HG03439 (cell line): ENCODE measurements at regions not wholly inside any gene's neighbourhood (a gene's known extent, or its start where the extent isn't known, plus 50 kb on each side); places are given as distances from the start of the nearest gene placed in this dataset.
"Not testable (repeated sequence)": the region's sequence is repeated elsewhere in the genome, so short reads cannot be mapped to it uniquely, and the experiment has no call there.

Source experiments
- ATAC-seq: cut with Tn5 transposase; IDR thresholded peaks from one replicate; pipeline ENCODE4 v1.9.1; 2021; ENCODE audit warnings: mild to moderate bottlenecking, moderate library complexity; ENCODE audit not compliant: unreplicated experiment

DNA sequence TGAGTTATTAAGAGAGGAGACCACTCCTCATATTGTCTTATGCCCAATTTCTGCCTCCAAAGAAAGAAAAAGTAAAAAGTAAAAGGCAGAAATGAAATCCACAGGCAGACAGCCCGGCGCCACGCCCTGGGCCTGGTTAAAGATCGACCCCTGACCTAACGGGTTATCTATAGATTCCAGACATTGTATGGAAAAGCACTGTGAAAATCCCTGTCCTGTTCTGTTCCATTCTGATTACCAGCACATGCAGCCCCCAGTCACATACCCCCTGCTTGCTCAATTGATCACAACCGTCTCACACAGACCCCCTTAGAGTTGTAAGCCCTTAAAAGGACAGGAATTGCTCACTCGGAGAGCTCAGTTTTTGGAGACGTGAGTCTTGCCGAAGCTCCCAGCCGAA is 1086.6 kb upstream of the INTU start:
- ATAC-seq = not testable (repeated sequence)

DNA sequence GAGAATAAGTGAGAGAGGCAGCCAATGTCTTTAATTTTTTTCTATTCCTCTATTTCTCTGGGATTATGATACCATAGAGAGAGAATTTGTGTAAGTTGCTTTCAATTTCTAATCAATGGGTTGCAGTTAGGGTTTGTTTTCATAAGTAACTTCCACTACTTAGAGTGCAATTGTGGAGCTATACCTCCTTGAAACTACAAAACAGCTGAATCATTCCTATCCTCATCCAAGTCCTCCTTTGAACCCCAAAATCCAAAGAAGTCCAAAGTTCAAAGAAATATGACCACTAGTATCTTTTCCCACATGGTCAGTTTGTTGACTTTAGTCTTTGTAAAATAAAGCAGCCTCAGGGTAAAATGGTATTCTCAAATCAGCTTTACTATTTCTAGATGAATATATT is 1085.4 kb upstream of the INTU start:
- ATAC-seq = no peak

DNA sequence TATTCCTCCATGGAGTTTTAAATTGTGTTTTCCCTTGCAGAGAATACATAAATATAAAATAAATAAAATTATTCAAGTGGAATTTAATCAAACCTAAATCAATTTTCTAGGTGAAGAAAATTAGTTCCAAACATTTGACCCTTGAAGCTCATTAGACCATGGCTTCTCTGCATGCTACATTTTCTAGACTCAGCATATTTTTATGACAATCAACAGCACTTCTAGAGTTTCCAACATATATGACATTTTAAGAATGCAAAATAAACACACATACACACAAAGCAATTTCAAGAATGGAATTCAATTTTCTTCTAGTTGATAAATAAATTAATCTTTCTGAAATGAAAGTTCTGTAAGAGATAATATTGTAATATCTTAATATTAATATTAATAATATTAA is 1083.9 kb upstream of the INTU start:
- ATAC-seq = no peak

DNA sequence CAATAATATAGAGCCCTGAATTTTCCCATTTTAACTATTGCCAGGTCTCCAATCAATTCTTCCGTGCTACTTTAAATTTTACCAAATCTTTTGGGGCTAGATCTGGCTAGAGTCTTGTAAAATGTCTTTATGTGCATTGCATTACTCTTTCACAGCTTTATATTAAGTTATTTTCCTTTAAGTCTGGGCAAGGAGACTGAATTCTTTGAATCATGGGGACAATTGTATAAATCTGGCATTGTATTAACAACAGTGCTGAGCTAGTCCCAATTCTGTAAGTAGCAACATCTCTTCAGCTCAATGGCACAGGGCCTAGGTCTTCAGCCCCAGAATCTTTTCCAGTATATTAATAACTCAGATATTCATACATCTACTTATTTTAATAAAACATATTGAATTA is 1080.4 kb upstream of the INTU start:
- no peak for ATAC-seq

DNA sequence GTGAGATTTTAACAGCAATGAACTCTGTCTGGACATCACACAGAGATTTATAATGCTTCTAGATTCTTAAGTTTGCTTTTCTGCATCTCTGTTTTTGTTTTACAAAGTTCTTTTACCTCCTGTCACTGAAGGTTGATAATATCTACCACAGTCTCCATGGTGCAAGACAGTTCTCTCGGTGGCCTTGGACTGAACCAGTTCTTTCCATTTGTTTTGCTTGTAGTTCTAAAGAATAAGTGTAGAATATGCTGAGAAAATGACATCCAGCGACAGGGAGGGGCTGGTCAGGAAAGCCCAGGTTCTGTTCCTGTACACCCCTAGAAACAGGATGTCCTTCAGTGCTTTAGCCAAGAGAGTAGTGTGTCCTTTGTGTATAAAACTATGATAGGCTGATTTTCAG is 1079.5 kb upstream of the INTU start:
- no peak for ATAC-seq

DNA sequence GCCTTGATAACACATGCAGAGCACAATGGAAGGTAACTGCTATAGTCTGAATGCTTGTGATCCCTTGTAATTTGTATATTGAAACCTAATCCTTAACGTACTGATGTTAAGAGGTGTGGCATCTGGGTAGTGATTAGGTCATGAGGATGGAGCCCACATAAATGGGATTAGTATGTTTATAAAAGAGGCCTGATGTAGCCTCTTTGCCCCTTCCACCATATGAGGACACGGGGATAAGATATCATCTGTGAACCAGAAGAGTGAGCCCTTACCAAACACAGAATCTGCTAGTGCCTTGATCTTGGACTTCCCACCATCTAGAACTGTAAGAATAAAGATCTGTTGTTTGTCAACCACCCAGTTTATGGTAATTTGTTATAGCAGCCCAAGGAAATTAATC is 1074.2 kb upstream of the INTU start:
- no peak for ATAC-seq

DNA sequence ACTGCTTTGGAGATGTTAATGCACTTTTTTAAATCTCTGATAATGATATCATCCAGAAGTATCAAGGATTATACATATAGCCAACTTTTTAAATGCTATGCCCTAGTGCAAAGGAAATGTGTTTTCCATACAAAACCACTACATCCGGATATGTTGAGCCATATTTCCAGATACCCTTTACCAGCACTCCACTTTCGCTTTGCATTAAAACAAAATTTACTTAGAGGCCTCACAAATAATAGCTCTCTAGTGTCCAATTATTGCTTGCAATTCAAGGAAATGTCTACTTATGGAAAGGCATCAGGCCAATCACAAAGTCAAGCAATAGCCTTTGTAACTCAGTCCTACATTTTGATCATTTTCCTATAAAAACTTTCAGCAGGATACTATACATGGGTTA is 1072.8 kb upstream of the INTU start:
- ATAC-seq = no peak

DNA sequence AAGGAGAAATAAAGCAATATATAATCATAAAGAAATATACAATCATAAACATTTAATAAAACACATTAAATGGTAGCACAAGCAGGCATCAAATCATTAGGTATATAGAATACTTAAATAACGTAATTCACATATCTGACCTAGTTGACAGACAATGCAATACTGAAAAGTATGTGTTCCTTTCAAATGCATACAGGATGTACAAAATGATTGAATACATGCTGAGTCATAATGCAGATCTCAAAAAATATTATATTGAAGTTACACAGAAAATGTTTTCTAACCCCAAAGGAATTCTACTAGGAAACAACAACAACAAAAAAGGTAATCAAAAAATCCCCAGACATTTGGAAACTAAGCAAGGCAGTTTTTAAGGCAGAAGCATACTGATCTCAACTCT is 1072.0 kb upstream of the INTU start:
- no peak for ATAC-seq

DNA sequence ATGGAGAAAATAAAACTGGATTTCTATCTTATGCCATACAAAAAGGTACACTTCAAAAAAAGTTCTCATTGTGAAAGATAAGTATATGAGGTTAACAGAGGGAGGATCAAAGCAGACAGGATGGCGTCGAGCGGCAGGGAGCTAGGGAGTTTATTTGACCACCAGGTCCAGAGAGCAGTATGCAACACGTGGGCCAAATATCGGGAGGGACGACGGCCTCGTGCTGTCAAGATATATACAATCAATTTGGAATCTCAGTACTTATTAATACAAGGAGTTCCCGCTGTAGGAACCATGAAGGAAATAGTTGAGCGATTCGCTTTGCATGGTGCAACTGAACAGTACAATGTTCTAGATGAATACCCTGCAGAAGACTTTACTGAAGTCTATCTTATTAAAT is 1069.4 kb upstream of the INTU start:
- no peak for ATAC-seq

DNA sequence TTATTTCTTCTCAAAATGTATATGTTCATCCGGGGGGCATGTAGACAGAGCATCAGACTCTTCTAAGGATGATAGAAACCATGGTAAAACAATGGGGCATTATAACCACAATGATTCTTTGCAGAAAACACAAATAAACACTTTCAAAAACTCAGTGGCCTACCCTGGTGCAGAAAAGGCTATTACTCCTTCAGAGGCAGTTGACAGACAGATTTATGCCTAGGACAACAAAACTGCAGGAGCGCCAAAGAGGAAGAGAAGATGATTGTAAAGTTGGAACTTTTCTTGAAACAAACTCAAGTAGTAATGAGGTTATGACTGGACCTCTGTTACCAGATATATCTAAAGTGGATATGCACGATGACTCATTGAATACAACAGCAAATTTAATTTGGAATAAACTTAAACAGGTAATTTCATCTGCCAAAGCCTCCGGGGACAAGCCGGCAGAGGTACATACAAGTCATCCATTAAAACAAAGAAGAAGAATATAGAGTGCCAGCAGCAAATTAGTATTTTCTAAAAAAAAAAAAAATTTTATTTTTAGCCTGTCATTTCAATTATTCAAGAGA is 1068.4 kb upstream of the INTU start:
- no peak for ATAC-seq

DNA sequence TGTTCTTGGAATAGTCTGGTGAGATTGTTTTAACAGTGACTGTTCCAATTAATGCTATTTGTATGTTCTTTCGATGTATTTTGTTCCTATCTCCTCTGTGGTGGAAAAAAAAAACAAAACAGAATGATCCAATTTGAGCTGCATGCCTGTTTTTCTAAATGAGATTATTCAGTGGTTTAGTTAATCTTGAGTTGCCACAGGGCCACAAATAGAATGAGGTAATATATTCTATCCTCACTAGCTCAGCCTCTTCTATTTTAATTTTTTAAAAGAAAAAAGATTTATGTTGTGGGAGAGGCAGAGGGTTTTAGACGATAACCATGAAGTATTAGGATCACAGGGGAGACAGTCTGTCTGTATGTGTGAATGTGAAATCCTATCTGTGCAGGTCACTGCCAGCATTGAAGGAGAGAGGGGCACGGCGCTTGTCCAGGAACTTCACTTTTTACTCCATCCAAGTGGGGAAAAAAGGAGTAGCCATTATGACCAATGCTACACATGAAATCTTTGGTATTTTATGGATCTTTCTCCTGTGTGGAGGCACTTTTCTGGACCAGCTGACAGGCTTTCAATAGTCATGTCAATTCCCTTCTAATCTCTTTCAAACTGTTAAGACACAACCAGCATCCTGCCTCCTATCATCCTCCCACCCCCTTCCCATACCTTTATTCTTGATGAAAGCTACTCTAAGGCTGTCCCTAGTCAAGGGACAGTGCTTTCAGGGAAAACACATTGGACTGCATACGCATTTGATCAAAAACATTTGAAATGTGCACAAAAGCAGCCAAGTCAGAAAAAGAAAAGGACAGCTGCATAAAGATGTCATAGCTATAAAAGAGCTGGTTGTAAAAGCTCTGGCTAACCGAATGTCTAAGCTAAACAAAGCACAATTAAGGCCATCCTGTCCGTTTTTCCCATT is 1063.8 kb upstream of the INTU start:
- ATAC-seq = no peak

DNA sequence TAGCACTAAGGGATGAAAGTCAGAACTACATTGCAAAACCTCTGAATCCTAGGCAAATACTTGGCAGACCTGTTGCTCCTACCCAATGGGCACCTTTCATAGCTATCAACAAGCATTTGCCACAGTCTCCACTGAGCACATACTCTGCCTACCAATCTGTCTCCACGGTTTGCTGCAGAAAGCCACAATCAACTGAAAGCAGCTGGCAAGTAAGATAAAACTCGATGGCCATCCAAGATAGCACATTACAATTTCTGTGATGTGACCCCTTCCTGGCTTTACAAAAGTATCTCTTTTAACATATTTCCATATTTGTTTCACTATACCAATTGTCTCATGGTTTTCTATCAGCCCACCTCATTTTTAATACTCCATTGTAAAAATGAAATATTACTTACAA is 1060.5 kb upstream of the INTU start:
- ATAC-seq = no peak

DNA sequence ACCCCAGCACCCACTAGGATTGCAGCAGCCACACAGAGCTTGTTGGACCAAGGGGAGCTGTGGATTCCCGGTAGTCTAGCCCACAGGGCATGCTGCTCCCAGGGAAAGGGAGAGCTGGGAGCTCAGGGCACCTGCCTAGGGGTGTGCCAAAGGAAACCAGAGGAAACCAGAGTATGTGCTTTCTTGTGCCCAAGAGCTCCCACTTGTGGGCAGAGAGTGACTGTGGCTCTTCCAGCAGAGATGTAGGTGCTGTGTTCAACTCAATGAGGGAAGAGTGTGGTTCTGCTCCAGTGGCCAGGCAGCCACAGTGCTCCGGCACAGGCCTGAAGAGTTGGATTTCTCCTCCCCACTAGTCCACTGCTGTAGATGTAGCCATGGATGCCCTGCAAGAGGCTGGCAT is 1050.0 kb upstream of the INTU start:
- no peak for ATAC-seq

DNA sequence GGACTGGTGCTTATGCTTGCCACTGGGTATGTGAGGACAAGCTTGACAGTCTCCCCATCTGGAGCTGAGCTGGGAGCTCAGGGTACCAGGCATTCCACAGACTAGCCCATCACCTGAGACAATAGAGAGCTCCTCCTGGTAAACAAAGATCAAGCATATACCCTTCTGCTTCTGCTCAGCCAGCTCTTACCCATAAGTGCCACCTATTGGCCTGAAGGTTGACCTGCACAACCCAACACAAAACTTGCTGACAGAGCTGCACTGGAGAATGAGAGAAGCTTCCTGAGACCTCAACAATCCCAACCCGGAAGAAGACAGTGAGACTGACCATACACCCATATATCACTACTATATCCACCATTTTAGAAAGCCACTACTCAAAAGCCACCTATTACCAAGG is 1049.2 kb upstream of the INTU start:
- no peak for ATAC-seq

DNA sequence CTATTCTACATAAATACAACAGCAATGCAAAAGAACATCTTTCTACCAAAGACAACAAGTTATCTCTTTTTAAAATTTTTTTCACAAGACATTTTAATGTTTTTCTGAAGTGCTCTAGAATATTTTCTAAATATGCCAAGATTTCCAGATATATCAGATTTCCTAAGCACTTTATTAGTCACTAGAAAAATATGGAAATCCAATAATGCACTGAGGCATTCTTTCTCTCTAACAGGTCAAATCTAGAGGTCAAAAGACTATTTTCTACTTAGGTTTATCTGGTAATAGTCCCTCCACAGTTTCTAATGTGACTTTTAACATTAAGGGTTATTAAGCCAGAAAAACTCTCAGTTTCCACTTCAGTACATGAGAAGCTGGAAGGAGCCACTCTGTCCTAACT is 1041.2 kb upstream of the INTU start:
- no peak for ATAC-seq

DNA sequence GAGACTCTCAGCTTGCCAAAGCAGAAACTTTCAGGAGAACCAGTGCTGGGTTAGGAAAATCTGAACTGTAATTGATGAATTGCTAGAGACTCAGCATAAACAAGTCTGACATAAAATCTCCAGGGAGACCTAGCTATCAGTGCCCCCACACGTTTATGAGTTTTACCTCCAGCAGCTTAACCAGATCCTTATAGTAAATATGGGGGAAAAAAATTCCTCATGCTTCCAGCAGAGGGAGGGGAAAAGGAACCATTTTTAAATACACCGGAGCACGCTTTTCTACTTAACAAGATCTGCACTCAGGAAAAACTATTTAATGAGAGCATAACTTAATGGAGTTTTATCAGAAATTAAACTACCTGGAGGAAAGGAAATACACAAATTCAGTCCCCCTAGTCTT is 1040.7 kb upstream of the INTU start:
- ATAC-seq = no peak

DNA sequence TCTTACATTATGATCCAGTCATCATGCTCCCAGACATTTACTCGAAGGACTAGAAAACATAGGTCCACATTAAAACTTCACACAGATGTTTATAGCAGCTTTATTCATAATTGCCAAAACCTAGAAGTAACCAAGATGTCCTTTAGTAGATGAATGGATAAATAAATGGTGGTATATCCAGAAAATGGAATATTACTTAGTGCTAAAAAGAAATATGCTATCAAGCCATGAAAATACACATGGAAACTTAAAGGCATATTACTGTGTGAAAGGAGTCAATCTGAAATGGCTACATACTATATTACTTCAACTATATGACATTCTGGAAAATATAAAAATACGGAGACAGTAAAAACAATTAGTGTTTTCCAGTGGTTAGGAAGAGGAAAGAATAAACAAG is 1039.1 kb upstream of the INTU start:
- ATAC-seq = no peak

DNA sequence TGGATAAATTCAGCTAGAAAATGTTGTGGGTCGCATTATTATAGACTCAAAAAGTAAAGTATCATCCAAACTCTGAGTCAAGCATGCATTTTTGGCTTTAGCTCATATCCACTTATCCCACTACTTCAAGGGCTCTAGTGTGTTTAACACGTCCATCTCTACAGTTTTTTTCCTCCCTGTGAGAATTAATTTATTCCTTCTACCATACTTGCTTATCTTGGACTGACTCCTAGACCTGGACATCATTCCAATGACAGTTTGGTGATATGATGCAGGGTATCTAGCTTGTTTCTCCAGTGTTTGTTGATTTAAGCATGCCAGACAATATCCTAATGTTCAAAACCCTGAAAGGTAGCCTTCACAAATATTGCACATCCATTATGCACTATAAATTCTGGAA is 1037.1 kb upstream of the INTU start:
- ATAC-seq = no peak

DNA sequence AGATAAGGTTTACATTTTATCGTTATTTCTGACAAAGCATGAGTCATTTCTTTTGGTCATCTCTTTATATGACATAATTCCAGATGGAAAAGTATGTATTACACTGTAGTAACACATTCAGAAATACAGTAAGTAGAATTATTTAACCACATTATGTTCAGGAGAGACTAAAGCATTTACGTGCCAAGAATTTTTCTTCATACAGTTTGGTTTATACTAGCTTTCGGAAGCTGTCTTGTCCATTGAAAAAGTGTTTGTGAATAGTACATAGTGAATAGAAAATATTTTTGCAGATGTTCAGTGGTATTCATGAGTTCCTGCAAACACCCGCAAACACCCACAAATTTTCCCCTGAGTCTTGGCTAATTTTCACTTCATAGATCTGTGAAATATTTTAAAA is 1033.0 kb upstream of the INTU start:
- ATAC-seq = no peak

DNA sequence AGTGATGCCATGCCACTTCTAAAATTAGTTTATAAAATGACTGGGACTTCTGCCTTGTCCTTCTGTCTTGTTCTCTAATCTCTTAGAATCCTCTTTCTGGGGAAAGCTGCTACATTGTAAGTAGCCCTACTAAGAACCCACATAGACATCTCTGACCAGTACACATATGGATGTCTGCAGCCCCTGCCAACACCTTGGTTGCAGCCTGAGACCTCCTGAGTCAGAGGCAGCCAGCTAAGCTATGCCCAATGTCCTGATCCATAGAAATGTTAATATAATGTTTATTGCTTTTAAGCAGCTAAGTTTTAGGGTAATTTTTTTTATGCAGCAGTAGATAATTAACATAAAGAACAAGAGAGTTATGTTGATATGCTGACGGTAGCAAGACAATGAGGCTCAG is 1029.5 kb upstream of the INTU start:
- ATAC-seq = no peak

DNA sequence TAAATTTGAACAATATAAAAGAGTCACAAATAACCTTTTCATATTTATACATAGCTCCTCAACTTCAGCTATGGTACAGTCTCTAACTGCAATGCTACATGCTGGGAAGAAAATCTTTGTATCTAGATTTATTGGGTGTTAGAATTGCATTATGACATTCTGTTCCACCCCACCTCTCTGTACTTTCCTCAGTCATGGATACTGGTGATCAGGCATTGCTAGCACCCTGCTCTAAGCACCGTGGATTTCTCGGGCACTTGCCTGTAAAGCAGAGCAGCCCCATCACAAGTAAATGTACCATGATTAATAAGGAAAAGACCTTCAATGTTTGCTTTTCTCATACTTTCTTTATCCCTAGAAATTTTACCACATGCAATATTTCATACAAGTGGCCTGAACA is 1028.9 kb upstream of the INTU start:
- ATAC-seq = no peak

DNA sequence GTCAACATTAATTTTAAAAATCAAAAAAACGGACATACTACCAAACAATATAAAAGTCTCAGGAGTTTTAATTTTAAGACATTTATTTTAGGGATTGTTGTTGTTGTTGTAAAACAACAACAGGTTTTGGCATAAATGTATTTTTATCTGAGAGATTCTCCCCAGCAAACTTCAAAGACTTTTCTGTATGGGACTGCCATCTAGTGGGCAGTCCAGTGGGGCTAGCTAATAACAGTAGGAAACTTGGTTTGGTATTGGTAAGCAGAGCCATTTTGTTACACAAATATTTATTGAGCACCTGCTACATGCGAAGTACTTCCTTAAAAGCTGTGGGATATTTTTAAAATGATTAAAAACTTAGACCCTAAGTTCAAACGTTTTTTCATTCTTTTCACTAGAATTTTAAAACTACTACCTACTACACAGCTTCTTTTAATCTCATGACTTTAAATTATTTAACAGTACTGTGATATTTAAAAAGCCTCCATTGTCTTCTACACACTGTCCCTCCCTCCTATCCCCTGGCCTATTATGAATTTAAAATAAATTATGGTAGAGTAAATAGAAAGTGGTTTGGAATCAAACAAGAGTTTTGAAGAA is 1028.4 kb upstream of the INTU start:
- ATAC-seq = no peak
